GM15510 (cell line): ENCODE measurements at regions not wholly inside any gene's neighbourhood (a gene's known extent, or its start where the extent isn't known, plus 50 kb on each side); places are given as distances from the start of the nearest gene placed in this dataset.

Experiments
- POLR2A ChIP-seq: IDR thresholded peaks from 3 replicates; pipeline ENCODE4 v1.6.1; 2011; ENCODE audit warnings: borderline replicate concordance; ENCODE audit not compliant: insufficient read length; ENCODE audit errors: extremely low read depth

GRCh38 chr14:21780429-21781084, 106.9 kb upstream of the OR4E1 start:
- TF ChIP-seq POLR2A, result no peak

- TF ChIP-seq POLR2A, result no peak
Observed at GRCh38 chr14:21771671-21772070, 98.1 kb upstream of the OR4E1 start.

GRCh38 chr14:21768875-21769257, 95.2 kb upstream of the OR4E1 start:
- no peak for TF ChIP-seq POLR2A

- TF ChIP-seq POLR2A, result no peak
Observed at GRCh38 chr14:21768116-21768874, 94.7 kb upstream of the OR4E1 start.

- no peak for TF ChIP-seq POLR2A
Observed at GRCh38 chr14:21749306-21749868, 75.8 kb upstream of the OR4E1 start.

- TF ChIP-seq POLR2A, result no peak
Observed at GRCh38 chr14:21748869-21749303, 75.3 kb upstream of the OR4E1 start.

- no peak for TF ChIP-seq POLR2A
Observed at GRCh38 chr14:21735639-21736307, 62.2 kb upstream of the OR4E1 start.

GRCh38 chr14:21735200-21735599, 61.6 kb upstream of the OR4E1 start:
- TF ChIP-seq POLR2A, result no peak

- no peak for TF ChIP-seq POLR2A
Observed at GRCh38 chr14:21734457-21735074, 60.9 kb upstream of the OR4E1 start.

GRCh38 chr14:21729703-21730233, 56.1 kb upstream of the OR4E1 start:
- TF ChIP-seq POLR2A, result no peak

GRCh38 chr14:21725250-21725649, 51.6 kb upstream of the OR4E1 start:
- no peak for TF ChIP-seq POLR2A

- TF ChIP-seq POLR2A, result no peak
Observed at GRCh38 chr14:21724090-21724973, 50.7 kb upstream of the OR4E1 start.

- no peak for TF ChIP-seq POLR2A
Observed at GRCh38 chr14:21723431-21724045, 49.9 kb upstream of the OR4E1 start.
